GM21515 (cell line): ENCODE measurements at regions not wholly inside any gene's neighbourhood (a gene's known extent, or its start where the extent isn't known, plus 50 kb on each side); places are given as distances from the start of the nearest gene placed in this dataset.
"Not testable (repeated sequence)": the region's sequence is repeated elsewhere in the genome, so short reads cannot be mapped to it uniquely, and the experiment has no call there.

ENCODE experiments used
- ATAC-seq: cut with Tn5 transposase; IDR thresholded peaks from one replicate; pipeline ENCODE4 v1.9.1; 2021; ENCODE audit not compliant: unreplicated experiment

DNA sequence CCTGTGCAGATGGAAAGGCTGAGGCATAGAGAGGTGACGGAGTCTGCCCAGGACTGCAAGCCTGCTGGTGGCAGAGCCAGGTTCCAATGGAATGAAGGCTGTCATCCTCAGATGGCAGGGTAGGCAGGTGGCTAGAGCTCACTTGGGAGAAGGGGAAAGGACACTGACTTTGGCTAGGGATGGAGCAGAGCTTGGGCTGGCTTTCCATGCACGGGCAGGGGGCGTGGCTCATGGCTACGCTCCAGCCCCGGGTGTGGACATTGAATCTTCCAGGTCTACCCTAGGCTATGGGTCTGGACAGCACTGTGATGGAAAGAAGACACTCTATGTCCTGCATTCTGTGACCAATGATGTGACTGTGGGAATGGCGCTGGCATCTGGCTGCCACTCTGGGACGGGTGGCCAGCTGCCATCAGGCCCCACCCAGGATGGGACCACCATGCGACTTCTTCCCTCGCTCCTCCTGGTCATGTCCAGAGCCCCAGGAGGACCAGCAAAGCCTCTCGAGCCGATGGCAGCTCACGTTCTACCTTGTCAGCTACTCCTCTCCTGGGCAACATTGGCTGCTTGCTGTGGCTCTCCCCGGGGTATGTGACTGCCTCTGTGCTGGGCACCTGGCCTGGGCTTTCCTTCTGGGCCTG is 398.7 kb downstream of the TMEM121 start:
- no peak for ATAC-seq

DNA sequence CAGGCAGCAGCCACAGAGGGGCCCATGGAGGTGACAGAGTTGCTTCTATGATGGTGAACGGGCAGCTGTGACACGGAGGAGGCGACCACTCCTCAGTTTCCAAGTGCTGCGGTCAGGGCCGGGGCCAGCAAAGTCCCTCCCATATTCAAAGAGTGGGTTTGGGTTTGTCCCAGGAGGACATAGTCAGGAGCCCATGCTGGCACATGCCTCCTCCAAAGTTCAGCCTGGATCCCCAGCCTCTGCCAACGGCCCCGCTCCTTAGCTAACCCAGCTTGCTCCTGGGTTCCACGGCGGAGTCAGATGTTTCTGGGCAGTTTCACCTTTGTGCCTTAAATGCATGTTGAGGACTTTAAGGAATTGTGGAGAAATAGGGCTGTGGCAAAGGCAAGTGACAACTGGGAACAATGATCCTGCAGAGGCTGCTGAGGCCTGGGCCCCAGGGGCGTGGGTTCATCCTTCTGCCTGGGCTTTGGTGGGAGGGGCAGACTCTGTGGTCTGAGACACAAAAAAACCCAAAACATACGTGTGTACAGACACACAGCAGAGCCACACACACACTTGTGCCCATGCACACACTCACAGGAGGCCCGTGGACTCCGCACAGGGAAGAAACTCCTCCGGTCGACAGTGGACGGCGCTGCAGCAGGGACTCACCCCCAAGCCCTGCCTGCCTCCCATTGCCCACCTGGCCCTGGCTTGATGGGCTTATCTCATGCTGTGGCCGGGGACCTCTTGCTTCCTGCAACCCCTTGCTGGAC is 399.4 kb downstream of the TMEM121 start:
- ATAC-seq, result no peak

DNA sequence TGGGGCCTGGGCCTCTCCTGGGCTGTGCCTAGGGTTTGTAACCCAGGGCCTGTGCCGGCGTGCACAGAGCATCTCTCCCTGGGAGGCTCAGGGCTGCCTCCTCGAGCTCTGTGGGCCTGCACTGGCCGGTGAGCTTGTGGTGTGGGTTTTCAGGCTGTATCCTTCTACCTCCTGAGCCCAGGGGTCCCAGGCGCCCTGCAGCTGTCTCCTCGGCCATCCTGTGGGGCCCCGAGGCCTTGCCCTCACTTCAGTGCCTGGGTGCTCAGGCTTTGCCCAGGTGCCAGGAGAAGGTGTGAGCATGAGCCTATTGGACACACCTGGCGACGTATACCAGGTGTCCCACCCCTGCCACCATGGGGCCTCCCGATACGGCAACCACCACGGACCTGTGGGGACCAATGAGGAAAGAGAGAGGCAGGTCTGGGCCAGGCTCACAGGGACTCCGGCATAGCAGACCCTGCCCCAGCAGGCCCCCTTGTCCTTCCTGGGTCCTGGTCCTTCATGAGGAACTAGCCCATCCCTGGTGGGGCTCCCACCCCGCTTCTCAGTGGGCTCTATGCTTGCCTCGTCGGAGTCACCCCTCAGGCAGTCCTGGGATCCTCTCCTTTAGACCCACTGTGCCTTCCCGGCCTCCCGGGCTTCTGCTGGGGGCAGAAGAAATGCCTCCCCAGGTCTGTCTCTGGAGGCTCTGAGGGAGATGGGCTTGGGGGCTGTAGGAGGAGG is 400.2 kb downstream of the TMEM121 start:
- no peak for ATAC-seq

DNA sequence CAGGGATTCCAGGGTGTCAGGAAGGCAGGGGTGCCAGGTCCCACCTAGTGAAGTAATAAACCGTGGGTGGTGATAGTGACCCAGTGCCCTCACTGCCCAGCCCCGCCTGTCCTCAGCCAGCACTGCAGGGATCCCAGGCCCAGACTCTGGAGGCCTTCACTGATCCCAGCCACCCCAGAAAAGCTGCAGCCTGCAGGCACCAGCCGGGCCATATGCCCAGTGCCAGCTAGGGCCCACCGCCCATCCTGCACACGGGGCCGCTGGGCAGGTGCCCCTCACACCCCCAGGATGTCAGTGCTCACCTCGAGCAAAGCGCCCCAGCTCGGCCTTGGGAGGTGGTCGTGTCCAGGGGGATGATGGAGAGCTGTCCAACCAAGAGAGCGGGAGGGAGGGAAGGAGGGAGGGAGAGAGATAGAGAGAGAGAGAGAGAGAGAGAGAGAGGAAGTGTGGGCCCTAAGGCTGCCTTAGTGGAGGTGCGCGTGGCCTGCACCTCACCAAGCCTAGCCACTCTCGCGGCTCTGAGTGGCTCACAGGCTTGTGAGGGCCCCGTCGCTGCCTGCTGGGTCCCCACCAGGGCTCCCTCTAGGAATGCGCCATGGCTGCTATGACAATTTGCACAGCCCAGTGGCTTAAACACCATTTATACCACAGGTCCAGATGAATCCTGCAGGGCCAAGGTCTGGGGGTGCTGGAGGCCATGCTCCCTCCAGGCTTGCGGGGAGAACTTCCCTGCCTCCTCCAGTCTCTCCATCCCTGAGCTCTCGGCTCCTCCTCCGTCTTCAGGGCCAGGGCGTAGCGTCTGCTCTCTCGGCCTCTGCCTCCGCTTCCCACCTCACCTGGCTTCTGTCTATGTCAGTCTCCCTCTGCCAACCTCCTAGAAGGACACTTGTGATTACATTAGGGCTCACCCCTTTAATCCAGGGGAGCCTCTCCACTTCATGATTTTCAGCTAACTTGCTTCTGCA is 401.0 kb downstream of the TMEM121 start:
- no peak for ATAC-seq

DNA sequence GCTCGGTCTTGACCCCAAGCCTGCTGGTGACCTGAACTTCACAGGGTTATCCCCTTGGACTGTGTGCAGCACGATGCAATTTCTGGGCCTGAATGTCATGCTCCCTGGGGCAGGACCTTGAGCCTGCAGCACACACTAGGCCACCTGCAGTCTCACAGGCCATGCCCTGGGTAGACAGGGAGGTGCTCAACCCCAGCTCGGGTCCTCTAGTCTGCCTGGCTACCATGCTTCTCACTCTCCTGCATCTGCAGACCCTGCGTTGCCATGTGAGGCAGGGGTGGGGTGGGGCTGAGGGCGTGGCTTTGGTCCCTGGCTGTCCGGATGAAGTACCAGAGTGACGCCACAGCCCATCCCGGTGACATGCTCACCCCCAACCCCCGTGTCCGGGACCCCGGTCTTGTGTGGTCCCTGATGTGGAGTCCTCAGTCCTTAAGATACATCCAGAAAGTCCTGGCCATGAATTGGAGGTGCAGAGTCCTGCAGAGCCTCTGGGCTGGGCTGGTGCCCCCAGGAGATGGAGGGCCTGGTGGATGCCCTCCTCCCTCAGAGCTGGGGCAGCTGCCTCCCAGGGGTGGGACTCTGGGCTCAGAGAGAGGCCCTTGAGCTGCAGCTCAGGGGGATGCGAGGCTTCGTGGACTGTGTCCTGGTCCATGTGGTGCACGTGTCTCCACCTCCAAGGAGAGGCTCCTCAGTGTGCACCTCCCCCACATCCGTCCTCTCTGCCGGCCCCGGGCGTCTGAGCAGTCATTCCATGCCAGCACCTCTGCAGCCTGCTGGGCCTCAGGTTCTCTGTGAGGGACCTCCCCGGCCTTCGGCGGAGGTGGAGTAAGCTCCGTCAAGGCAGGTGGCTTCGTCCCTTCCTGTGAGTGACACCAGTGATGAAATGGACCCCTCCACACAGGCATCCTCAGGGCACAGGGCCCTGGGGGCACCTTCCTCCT is 402.1 kb downstream of the TMEM121 start:
- ATAC-seq, result not testable (repeated sequence)

DNA sequence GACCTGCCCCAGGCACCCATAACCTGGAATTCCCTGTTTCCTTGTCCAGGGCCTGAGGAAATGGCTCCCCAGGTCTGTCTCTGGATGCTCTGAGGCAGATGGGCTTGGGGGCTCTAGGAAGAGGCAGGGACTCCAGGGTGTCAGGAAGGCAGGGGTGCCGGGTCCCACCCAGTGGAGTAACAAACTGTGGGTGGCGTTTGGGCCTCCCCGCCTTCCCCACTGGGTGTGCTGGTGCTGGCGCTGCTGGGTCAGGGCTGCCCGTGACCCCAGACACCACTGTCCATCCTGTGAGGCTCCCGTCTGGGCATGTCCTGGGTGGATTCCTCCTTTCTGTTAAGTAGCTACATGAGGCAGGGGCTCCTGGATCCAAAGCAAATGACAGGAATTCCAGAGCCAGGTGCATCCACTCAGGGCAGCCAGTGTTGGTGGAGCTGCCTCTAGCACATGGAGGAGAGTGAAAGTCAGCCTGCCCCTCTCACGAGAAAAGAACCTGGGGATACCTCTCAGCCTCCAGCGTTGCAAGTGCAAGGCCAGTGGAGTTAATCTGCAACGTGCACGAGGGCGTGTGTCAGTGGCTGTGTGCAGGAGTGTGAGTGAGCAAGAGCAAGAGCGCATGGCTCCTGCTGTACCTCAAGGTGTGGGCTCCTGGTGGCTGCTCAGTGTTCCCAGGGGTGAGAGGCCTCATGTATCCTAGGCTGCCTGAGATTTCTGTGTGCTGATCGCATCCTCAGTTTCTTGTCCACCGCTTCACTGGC is 403.1 kb downstream of the TMEM121 start:
- ATAC-seq, result no peak

DNA sequence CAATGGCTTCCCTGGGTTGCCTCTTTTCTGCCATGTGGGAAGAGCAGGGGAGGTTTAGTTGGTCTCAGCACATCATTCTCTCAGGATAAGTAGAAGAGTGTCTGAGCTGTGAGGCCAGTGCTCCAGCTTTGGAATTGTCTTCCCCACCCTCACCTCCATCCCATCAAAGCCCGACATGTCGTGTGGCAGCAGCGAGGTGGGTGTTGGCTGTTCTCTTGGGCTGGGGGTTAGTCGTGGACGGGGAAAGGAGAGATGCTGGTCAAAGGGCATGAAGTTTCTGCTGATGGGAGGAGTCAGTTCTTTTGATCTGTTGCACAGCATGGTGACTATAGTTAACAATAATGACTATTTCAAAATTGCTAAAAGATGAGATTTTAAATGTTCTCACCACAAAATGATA is 404.2 kb downstream of the TMEM121 start:
- ATAC-seq, result no peak

DNA sequence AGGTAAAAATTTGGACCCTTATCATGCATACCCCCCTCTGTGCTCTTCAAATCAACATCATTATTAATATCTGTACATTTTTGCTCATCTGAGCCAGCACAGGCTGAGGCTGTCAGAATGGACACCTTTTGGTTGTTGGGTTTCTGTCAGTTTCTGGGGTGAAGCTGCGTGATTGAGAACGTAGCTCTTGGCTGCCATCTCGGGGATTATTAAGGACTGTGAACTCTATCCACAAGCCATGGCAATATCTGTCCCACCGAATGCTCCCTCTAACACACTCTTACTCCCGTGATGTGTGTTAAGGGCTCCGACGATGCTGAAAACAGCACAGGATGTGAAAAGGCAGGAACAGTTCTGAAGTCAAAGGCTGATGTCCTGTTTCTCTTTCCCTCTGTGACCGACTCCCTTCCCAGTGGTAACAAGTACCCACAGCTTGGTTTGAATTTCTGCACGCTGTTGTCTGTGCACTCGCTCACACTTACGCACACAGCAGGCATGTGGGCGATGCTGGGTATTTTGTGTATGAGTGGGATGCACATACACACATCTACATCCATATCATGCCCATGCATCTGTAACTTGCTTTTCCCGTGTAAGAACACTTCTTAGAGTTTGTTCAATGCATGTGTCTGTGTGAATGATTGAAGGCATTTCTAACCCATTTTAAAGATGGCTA is 405.6 kb downstream of the TMEM121 start:
- ATAC-seq, result no peak

DNA sequence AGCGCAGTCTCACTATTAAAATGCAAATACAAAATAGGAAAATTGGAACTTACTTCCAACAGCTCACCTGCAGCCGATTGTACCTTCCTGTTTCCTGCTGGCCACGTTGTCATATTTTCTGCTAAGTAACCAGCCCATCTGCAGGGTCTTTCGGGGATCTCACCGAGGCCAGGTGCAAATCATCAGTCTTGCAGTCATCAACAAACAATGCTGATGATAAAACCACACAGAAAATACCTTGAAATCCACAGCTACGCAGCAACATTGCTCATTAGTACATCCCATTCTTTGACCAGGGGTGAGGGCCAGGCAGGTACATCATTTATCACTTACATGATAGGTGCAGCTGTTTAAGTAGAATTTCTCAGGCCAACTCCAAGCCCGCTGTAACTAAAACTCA is 406.9 kb downstream of the TMEM121 start:
- no peak for ATAC-seq

DNA sequence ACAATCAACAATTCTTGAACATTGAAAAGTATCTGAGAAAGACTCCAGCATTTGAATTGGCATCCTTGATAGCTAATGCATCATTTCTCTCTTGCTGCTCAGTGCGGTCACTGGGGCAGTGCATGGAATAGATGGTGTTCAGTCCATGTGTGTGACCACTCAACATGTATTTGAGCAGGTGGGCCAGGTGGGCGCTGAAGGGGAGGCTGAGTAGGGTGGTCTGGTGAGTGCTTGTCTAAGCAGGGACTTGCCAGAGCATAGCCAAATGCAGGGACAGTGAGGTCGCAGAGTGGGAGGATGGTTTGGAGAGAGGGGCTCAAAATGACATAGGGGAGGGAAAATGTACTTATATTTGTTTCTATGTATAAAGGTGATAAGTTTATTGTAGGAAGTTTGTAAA is 409.0 kb downstream of the TMEM121 start:
- ATAC-seq, result no peak

DNA sequence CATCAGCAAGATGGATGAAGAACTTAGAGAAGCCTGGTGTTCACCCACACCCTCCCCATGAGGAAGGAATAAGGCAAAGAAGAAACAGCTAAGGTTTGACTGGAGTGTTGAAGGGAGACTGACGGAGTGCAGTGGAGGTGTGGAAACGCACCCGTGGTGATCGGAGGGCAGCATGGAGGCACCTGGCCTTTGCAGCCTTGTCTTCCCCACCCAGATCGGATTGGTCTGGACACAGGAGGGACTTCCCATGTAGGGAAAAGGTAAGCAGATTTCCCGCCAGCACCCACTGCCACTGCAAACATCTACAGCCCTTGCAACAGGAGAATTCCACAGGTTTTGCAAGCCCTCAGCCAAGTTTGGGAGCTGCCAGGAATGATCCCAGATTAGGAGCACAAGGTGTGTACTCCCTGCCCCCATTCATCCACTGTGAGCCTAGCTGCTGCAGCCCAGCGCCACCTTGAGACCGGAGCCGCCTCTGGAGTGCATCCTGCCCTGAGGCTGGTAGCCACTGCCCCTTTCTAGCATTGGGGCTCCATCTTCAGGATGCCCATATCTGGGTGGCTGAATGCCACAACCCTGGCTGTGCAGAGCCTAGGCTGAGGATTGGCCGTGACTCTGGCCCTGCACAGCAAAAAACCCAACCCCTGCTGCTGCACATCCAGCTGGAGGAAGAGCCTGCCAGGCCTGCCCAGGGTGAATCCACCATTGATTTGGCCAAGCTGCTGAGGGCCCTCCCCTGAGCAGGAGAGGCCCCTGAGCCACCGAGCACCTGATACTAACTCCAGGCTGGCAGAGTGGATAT is 411.1 kb downstream of the TMEM121 start:
- ATAC-seq, result no peak

DNA sequence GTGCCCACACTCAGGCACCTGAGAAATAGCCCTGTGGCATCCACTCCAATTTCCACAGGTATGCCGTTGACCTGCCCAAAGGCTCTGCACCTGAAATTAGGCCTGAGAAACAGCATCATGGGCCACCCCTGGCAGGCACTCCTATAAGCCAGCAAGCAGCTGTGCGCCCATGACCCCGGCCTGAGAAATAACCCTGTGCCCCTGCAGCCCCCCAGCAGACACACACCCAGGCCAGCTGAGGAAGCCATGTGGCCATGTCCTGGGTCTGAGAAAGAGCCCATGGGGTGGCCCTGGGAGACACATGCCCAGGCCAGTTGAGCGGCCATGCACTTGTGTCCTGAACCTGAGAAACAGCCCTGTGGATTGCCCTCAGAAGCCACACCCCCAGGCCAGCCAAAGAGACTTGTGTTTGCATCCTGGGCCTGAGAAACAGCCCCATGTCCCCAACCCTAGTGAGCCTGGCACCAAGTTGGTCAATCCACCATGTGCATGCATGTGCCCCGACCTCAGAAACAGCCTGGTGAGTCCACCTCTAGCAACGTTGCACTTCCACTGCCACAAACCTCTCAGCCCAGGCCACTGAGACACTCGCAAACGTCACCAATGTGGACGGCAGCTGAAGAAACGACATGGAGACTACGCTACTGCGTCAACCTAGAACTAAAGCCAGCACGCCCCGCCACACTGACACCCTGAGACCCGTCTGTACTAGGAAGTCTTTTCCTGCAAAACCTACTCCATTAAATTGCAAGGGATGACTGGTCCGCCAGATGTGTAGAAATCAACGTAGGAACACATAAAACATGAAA is 411.9 kb downstream of the TMEM121 start:
- no peak for ATAC-seq

DNA sequence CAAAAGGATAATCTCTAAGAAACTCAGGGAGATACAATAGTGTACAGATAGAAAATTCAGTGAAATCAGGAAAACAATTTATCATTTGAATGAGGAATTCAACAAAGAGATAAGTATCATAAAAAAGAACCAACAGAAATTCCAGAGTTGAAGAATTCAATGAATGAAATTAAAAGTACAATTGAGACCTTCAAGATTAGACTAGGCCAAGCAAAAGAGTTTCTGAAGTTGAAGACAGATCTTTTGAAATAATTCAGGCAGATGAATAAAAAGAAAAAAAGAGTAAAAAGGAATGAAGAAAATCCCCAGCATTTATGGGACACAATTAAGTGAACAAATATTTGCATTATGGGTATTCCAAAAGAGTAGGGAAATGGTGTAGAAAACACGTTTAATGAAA is 412.6 kb downstream of the TMEM121 start:
- no peak for ATAC-seq

DNA sequence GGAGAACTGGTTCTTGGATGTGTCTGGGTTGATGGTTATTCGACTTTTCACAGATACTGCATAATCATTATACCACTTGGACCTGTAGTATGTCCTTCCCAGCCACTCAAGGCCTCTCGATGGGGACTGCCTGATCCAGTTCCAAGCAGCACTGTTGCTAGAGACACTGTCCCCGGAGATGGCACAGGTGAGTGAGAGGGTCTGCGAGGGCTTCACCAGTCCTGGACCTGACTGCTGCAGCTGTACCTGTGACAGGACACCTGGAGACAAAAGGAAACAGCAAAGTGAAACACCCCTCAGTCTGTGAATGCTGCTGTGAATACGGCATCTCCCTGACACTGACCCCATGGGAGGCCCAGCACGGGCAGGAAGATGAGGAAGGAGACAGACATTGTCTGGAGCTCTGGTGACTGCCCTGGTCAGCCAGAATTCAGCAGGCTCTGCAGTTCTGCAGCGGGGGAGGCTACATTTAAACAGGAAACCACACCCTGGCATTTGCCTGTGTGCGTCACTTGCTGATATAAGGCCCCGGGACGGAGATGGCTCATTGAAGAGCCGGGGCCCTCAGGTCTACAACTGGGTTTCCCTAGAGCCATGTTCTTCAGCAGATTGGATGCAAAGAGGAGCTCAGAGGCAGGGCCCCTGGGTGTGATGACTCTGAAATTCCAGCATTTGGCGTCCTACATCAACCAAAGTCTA is 413.6 kb downstream of the TMEM121 start:
- no peak for ATAC-seq

DNA sequence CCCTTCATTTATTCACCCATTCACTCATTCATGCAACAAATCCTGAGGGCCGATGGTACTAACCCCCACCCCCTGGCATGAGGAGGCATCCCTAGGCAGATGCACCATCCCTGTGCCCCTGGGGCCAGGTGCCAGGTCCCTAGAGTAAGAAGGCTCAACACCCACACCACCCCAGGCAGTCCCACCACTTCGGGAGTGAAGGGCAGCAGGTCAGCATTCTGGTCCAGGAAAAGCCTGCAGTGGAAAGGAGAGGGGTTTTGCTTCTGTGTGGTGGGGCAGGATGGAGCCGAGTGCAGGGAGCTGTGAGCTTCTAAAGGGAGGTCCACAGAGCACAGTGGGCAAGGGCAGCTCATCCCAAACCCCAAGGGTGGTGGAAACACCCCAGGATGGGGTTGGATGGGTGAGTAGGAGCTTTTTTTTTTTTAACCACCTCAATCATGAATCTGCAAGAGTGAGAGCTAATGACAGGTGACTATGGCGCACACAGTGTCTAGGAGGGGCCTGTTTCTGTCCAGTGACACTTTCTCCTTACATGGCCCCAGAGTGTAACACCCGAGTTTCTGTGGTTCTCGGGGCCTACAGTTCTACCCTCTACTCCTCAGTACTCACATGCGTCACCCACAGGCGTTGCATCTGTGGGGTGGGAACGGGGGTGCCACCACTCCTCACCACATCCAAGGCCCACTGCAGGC is 414.3 kb downstream of the TMEM121 start:
- ATAC-seq, result no peak
